ENCODE measurements at regions not wholly inside any gene's neighbourhood (a gene's known extent, or its start where the extent isn't known, plus 50 kb on each side); places are given as distances from the start of the nearest gene placed in this dataset.

GRCh38 chr1:47705517-47706130, 267.8 kb downstream of the FOXD2 start:
- Histone ChIP-seq H2AK5ac (ENCODE audit: insufficient read length, low read length) (no peak overlapping the region), H3K18ac (ENCODE audit: insufficient read length, low read depth, low read length) (no peak overlapping the region), H4K8ac (replicated peaks; ENCODE audit: insufficient read length, low read depth, low read length) (no peak overlapping the region), H3K4me2 (ENCODE audit: insufficient read depth, insufficient read length, low read length) (no peak overlapping the region), H2BK12ac (ENCODE audit: insufficient read length, low read depth, low read length) (no peak overlapping the region), H3T11ph (ENCODE audit: low read length) (no peak overlapping the region), H4K5ac (ENCODE audit: insufficient read length, low read depth, low read length) (no peak overlapping the region), H2AFZ (ENCODE audit: low read length) (no peak overlapping the region), H3K79me1 (ENCODE audit: insufficient read depth, low read depth, low read length, poor library complexity, severe bottlenecking) (no peaks in the 10 kb centered on the region), H3K27me3 (ENCODE audit: insufficient read depth, low read length) (peaks cover 43% of the 10 kb centered on the region), H3K9me3 (ENCODE audit: control insufficient read depth, low read depth, low read length) (no peaks in the 10 kb centered on the region), H2BK5ac (ENCODE audit: insufficient read length, low read length) (no peak overlapping the region), H4K91ac (ENCODE audit: insufficient read length, low read depth, low read length) (no peak overlapping the region), H3K14ac (ENCODE audit: insufficient read depth, low read length) (no peak overlapping the region), H3K9ac (ENCODE audit: extremely low read depth, insufficient read length, low read length) (no peak overlapping the region), H4K20me1 (ENCODE audit: control insufficient read depth, insufficient read depth, insufficient read length) (no peaks in the 10 kb centered on the region), H2BK15ac (ENCODE audit: low read depth, low read length) (no peak overlapping the region), H2BK120ac (ENCODE audit: low read depth, low read length, poor library complexity, severe bottlenecking) (no peak overlapping the region), H2BK20ac (ENCODE audit: low read depth, low read length, poor library complexity, severe bottlenecking) (no peak overlapping the region), H3K27ac (ENCODE audit: insufficient read length, low read depth, low read length) (no peak overlapping the region), H3K4me1 (ENCODE audit: insufficient read depth, low read length) (no peaks in the 10 kb centered on the region), H3K4ac (ENCODE audit: low read depth, low read length) (no peak overlapping the region), H3K23ac (ENCODE audit: insufficient read length, low read depth, low read length) (no peak overlapping the region), H3K56ac (ENCODE audit: insufficient read length, low read depth, low read length) (no peak overlapping the region), H3K23me2 (ENCODE audit: insufficient read length, low read depth, low read length, poor library complexity, severe bottlenecking) (peaks cover 18% of the 10 kb centered on the region), H3K79me2 (ENCODE audit: insufficient read depth, low read length) (no peaks in the 10 kb centered on the region)
- no CpG with 5 or more reads among the region's 6 CpGs for WGBS (ENCODE audit: extremely low coverage, insufficient read length, low lambda C conversion rate)
- Mint-ChIP-seq H3K9me3 (no peaks in the 10 kb centered on the region), H3K27ac (no peak overlapping the region), H3K36me3 (ENCODE audit: insufficient read depth in 1 of 3, low read depth in 3 of 3) (no peaks in the 10 kb centered on the region), H3K4me1 (peaks cover 7 to 9% of the 10 kb centered on the region in 2 experiments), H3K4me3 (no peak overlapping the region), H3K27me3 (ENCODE audit: low read depth) (peaks cover 88% of the 10 kb centered on the region)
- no peak for DNase-seq
- TF ChIP-seq CTCF (conservative IDR thresholded peaks at IDR 0.05), result no peak

All from H9 (cell line).